Nephron progenitor cell (in vitro differentiated cells): ENCODE measurements at regions not wholly inside any gene's neighbourhood (a gene's known extent, or its start where the extent isn't known, plus 50 kb on each side); places are given as distances from the start of the nearest gene placed in this dataset.
A peak's percentile ranks its signal among the peaks of the same experiment; 100 is the strongest.

ENCODE experiments used
- DNase-seq: peaks from one replicate; pipeline ENCODE4 v3.0.0; 2021
- H3K27ac Mint-ChIP-seq: 2 replicates; pipeline ENCODE4 v1.8.0; 2021; ENCODE audit warnings: mild to moderate bottlenecking, moderate library complexity, mixed read lengths
- H3K27me3 Mint-ChIP-seq: 2 replicates; pipeline ENCODE4 v1.8.0; 2021; ENCODE audit warnings: mild to moderate bottlenecking, low read depth, mixed read lengths; ENCODE audit not compliant: poor library complexity
- H3K36me3 Mint-ChIP-seq: 2 replicates; pipeline ENCODE4 v1.8.0; 2021; ENCODE audit warnings: low read depth, mixed read lengths
- H3K4me1 Mint-ChIP-seq: 2 replicates; pipeline ENCODE4 v1.8.0; 2021; ENCODE audit warnings: mixed read lengths
- H3K4me3 Mint-ChIP-seq: 2 replicates; pipeline ENCODE4 v1.8.0; 2021; ENCODE audit warnings: mild to moderate bottlenecking, moderate library complexity, mixed read lengths
- H3K9me3 Mint-ChIP-seq: 2 replicates; pipeline ENCODE4 v1.8.0; 2021; ENCODE audit warnings: mild to moderate bottlenecking, moderate library complexity, mixed read lengths
- TF ChIP-seq, protein P1 (sequence below): fragments of 200-600 bp; sonication (generic); IDR thresholded peaks from 2 replicates; pipeline ENCODE4 v1.5.0; 2021; ENCODE audit warnings: antibody characterized with exemption

DNA sequence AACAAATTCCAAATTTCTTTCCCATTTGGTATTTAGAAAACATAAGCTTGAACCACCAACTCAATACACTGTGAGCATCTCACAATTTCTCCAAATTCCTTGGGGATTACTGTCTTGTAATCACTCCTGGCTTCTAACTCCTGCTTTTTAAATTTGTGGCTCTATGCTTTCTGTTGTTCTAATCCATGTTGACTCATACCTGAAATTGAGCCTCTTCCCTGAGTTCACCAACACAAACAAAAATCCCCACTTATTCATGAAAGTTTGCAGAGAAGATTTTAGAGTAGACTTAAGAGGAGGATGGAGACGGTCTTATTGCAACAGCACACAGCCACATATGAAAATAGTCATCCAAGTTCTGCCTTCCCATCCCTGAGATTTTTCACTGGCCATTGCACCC, 252.5 kb downstream of the PTEN start:
- Mint-ChIP-seq H3K36me3 (no peaks in the 10 kb centered on the region), H3K27ac (no peak overlapping the region), H3K27me3 (peaks cover 4% of the 10 kb centered on the region), H3K4me1 (peaks cover 5% of the 10 kb centered on the region), H3K4me3 (no peak overlapping the region), H3K9me3 (no peaks in the 10 kb centered on the region)
- TF ChIP-seq, protein P1, sequence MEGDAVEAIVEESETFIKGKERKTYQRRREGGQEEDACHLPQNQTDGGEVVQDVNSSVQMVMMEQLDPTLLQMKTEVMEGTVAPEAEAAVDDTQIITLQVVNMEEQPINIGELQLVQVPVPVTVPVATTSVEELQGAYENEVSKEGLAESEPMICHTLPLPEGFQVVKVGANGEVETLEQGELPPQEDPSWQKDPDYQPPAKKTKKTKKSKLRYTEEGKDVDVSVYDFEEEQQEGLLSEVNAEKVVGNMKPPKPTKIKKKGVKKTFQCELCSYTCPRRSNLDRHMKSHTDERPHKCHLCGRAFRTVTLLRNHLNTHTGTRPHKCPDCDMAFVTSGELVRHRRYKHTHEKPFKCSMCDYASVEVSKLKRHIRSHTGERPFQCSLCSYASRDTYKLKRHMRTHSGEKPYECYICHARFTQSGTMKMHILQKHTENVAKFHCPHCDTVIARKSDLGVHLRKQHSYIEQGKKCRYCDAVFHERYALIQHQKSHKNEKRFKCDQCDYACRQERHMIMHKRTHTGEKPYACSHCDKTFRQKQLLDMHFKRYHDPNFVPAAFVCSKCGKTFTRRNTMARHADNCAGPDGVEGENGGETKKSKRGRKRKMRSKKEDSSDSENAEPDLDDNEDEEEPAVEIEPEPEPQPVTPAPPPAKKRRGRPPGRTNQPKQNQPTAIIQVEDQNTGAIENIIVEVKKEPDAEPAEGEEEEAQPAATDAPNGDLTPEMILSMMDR = no peak
- DNase-seq = no peak

DNA sequence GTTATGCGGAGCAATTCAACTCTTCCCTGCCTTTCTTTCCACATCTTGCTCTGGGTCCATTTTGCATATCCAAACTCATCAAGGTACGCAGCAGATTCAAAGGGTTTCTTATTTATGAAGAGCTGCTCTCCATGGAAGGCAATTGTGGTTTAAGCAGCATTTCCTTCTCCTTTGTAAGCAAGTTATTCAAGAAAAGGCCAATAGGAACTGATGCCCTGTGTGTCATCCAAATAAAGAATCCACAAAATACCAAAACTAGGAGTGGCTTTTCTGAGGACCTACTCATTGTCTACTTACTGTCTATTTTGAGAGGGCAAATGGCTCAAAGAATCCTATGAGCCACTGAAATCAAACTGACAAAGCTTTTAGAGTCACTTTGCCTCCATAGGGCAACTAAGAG, 253.1 kb downstream of the PTEN start:
- Mint-ChIP-seq H3K27ac (no peak overlapping the region), H3K27me3 (peaks cover 5% of the 10 kb centered on the region), H3K4me3 (no peak overlapping the region), H3K9me3 (no peaks in the 10 kb centered on the region), H3K4me1 (peaks cover 5% of the 10 kb centered on the region), H3K36me3 (no peaks in the 10 kb centered on the region)
- TF ChIP-seq, protein P1 = no peak
- no peak for DNase-seq

DNA sequence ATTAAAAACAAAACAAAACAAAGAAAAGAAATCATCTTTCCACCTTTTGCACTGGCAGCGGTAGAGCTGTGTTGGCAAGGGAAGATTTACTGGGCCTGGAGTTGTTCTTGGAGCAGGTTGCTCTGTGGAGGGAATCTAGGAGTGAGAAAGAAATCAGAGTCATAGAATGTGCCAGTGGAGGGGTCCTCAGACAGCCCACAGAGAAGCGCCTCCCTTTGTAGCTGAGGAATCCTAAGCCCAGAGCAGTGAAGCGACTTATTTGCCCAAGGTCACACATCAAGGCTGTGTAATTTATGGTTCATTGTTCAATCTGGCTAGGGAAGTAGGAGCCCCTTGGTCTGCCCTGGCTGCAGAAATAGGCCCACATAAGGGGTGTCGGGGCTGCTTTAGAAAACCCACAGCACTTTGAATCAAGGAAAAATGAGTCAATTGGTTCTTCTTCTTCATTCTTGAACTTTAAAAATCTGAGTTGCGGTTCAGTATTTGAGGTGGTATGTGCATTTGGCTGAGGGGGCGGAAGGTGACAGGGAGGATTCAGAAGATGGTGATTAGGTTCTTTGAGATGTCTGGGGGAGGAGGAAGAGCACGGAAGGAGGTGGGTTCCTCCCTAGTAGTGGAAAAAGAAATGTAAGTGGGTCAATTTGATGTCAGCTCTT, 253.7 kb downstream of the PTEN start:
- Mint-ChIP-seq H3K27ac (no peak overlapping the region), H3K4me1 (peaks cover 5% of the 10 kb centered on the region), H3K36me3 (no peaks in the 10 kb centered on the region), H3K9me3 (no peaks in the 10 kb centered on the region), H3K4me3 (no peak overlapping the region), H3K27me3 (peaks cover 5% of the 10 kb centered on the region)
- peak; percentile 20 for DNase-seq
- TF ChIP-seq, protein P1 = no peak

GRCh38 chr10:88117869-88118632, 254.6 kb downstream of the PTEN start:
- TF ChIP-seq, protein P1 = no peak

GRCh38 chr10:88118729-88119128, 255.3 kb downstream of the PTEN start:
- Mint-ChIP-seq H3K4me1 (peaks cover 10% of the 10 kb centered on the region), H3K27ac (no peak overlapping the region), H3K36me3 (no peaks in the 10 kb centered on the region), H3K27me3 (peaks cover 14% of the 10 kb centered on the region), H3K4me3 (no peak overlapping the region), H3K9me3 (no peaks in the 10 kb centered on the region)
- TF ChIP-seq, protein P1 = no peak
- DNase-seq = no peak

More at GRCh38 chr10:88117869-88118632, 254.6 kb downstream of the PTEN start:
- H3K27ac Mint-ChIP-seq = no peak overlapping the region
- no peaks in the 10 kb centered on the region for H3K36me3 Mint-ChIP-seq
- DNase-seq = no peak
- peaks cover 8% of the 10 kb centered on the region for H3K27me3 Mint-ChIP-seq
- H3K9me3 Mint-ChIP-seq = no peaks in the 10 kb centered on the region
- H3K4me1 Mint-ChIP-seq = peaks cover 10% of the 10 kb centered on the region
- H3K4me3 Mint-ChIP-seq = no peak overlapping the region
